ENCODE measurements at regions not wholly inside any gene's neighbourhood (a gene's known extent, or its start where the extent isn't known, plus 50 kb on each side); places are given as distances from the start of the nearest gene placed in this dataset.

DNA sequence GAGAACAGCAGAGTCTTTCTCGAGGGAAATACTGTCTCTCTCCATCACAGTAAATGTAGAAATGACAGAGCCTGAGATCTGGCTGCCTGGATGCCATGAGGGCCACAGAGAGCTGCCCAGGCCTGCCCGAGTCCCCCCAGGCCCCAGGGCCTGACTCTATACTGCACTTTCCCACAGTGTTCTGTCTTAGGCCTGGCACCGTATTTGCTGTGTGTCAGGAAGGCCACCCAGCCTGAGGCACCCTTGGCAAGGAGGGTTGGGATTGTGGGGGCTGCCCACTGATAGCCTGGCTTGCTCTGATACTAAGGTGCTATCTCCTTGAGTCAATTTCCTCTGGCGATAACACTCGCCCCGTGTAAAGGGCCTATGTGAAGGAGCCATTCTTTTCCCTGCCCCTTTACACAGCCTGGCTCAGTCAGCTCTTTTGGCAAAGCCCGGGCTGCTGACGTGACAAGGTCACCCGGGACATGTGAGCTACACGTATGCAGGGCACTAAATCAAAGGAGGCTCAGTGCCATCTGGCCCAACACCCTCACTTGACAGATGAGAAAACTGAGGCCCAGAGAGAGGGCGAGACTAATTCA is 630.1 kb upstream of the KLF4 start:
- TF ChIP-seq, protein P1, sequence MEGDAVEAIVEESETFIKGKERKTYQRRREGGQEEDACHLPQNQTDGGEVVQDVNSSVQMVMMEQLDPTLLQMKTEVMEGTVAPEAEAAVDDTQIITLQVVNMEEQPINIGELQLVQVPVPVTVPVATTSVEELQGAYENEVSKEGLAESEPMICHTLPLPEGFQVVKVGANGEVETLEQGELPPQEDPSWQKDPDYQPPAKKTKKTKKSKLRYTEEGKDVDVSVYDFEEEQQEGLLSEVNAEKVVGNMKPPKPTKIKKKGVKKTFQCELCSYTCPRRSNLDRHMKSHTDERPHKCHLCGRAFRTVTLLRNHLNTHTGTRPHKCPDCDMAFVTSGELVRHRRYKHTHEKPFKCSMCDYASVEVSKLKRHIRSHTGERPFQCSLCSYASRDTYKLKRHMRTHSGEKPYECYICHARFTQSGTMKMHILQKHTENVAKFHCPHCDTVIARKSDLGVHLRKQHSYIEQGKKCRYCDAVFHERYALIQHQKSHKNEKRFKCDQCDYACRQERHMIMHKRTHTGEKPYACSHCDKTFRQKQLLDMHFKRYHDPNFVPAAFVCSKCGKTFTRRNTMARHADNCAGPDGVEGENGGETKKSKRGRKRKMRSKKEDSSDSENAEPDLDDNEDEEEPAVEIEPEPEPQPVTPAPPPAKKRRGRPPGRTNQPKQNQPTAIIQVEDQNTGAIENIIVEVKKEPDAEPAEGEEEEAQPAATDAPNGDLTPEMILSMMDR (IDR thresholded peaks at IDR 0.05), result no peak

DNA sequence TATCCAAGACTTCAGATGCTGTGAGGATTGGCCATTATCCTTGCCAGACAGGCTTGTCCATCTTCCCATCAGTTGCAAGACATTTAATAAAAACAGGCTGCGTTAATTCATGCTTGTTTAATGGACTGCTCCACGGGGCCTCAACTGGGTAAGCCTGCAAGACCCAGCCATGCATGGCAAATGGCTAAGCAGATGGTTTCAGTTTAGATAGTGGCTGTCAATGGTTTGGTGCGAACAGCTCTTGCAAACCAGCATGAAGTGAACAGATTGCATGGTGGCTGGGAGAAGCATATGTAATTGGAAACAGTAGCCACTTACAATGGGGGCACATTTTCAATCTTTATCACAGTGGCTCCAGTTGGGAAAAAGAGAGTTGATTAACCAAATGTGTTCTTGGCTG is 628.2 kb upstream of the KLF4 start:
- TF ChIP-seq, protein P1 (IDR thresholded peaks at IDR 0.05), result no peak

DNA sequence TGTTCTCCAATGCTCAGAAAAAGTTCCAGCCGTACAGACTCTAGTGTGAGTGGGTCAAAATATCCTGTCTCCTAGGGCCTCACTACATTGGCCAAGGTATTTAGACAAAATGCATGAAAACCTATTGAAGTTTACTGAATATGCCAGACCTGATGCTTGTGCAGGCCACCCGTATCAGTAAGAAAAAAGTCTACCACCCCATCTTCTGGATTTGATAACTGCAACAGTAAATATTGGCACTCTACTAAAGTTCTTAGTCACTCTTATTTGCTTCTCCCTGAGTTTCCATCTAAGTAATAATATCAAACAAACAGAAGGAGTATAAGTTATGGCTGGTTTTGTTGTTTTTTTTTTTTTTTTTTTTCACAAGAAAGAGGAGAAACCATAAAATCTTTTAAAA is 627.7 kb upstream of the KLF4 start:
- TF ChIP-seq, protein P1 (IDR thresholded peaks at IDR 0.05), result no peak

DNA sequence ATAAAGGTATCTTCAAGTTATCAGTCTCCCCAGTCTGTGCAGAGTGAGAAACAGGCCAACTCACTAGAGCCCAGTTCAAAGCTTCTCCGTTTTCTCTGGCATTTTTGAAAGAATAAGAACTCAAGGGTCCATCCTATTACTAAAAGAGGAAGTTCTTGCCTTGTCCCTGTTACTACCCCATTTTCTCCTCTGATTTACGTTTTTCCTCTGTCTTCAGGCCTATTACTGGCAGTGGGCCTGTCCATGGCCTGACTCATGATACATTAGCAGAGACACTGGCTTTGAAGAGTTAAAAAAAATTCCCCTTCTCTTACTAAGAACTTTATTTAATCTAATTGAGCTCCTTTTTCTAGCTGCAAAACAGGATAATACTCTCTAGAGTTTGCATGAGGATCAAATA is 624.0 kb upstream of the KLF4 start:
- TF ChIP-seq, protein P1 (IDR thresholded peaks at IDR 0.05), result no peak

DNA sequence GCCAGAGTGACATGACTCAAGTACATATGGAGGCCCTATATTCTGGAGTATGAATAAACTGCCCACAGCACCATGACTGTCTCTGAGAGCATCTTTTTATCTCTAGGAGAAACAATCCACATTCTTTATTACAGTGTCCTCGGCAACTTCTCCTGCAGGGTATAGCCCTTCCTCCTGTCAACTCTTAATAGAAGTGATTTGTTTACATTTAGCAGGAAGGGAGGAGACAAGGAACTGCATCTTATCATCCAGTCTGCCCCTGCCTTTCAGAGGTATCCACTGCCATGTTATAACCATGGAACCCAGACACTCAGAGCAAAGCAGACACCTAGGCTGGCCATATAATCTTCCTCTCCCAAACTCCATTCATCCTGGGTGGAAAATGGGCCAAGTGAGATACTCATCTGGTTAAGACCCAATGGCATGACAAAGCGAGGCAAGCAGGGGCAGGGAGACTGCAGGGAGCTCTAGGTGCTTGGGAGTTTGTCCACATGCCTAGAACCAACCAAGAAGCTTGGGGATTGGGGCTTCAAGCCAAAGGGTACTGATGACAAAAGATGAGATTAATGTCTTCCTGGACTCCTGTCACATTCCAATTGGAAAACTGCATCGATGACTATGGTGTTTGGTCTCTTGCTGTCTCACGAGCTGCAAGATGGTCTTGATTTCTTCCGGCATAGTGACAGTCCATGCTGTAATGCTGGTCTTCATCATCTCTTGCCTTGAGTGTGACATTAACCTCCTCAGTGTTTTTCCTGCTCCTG is 620.5 kb upstream of the KLF4 start:
- TF ChIP-seq, protein P1 (IDR thresholded peaks at IDR 0.05), result no peak

DNA sequence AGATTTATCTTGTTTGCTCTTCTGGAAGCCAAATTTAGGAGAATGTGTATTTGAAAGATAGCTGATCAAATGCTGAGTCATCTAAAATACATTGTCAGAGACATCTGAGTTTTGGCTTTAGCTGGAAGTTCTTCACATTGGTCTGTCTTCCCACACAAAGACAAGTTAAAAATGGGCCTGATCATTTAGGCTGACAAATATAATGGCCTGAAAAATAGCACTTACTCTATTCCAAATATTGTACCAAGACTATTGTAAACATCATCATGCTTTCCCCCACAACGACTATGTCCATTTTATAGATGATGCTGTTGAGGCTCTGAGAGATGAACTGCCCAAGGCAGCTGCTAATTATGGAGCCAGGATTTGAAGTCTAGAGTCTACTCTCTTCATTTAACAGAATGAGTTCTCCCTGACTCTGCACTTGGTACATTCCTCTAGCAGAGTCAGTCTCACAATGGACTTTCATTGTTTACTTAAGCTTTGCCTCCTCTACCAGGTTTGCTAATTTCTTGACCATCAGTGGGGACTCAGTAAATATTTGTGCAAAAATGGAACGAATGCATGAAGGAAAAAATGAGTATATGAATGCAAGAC is 619.4 kb upstream of the KLF4 start:
- TF ChIP-seq, protein P1 (IDR thresholded peaks at IDR 0.05), result no peak

DNA sequence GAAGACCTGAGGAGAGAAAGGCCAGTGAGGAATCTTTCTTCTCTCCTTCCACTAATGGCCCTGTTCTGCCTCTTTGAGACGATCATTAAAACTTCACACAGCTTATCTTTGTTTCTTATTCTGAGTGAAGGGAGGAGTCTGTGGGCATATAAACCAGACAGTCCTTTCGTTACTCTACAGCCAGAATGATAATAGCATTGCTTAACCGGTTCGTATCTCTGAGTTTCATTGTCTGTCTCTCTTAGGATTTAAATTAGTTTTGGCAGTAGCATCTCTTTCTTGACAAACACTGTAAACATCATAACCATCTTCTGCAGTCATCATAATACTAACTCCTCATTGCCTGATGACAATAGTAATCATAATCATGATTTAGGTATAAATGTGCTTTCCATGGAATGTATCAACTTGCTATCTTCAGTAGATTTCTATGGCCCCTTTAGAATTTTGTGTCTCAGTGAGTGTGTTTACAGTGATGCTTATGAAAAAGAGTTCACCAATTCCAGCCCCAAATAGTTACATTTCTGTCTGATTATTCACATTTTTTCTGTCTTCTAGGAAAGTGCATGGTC is 618.8 kb upstream of the KLF4 start:
- TF ChIP-seq, protein P1 (IDR thresholded peaks at IDR 0.05), result no peak

Measured in LNCAP (cell line).